HG02588 (cell line): ENCODE measurements at regions not wholly inside any gene's neighbourhood (a gene's known extent, or its start where the extent isn't known, plus 50 kb on each side); places are given as distances from the start of the nearest gene placed in this dataset.

Source experiments
- ATAC-seq: cut with Tn5 transposase; IDR thresholded peaks from one replicate; pipeline ENCODE4 v1.9.1; 2021; ENCODE audit warnings: mild to moderate bottlenecking, moderate library complexity; ENCODE audit not compliant: unreplicated experiment

DNA sequence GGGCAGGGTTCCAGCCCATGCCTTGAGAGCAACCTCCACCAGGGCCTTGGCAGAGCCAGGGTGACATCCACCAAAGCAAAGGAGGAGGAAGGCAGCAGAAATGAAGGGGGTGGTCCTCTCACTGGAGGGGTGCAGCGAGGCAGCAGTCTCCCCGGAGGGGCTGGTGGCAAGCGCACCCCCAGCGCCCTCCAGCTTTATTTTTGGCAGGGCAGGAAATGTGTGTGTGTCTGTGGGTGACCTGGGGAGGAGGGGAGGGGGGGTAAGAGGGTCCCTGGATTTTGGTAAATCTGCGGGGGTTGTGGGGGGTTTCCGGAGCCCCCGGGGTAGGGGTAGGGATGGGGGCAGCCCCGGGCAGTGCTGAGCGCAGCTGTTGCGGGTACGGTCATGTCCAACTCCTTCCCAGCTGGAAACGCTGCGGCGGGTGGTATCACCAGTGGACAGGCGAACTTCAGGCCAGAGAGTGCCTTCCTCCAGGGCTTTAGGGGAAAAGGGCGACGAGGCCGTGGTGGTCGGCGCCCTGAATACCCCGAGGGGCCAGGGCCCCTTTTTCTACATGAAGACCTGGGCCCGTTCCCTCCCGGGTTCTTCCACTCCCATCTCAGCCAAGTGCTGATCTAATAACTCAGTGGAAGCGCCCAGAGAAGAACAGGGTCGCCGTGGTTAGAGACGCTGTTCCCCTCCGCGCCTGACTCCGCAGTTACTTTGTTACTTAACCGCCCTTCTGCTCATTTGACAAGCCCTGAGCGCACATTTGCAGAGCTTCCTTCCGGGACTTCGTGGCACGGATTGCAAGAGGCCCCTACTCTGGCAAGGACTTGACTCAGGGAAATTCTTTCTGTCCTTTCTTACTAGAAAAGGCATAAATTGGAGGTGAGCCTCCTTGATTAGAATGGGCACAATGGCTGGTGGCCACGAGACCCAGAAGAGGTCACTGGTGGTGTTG, 55.2 kb downstream of the FOS start:
- no peak for ATAC-seq

DNA sequence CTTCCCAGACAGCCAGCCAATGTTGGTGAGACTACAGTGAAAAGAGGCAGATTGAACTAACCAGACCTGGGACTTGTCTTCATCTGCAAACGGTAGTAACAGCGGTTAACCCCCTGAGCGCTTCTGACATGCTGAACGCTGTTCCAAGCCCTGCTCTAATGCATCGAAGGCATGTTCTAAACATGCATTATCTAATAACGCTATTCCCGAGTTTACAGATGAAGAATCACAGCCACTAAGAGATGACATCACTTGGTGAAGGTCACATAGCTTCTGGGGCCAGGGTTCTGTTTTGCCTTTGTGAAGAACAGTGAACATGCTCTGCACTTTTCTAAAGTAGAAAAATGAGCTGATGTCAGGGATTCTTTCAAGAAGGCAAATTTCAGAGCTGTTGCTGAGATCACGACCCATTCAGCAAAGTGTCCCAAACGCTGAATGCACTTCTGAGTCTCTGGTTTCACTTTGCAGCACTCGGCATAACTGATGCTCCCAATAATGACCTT, 56.0 kb downstream of the FOS start:
- ATAC-seq: no peak

GRCh38 chr14:75335571-75335970, 56.9 kb downstream of the FOS start:
- ATAC-seq: no peak

GRCh38 chr14:75338398-75338797, 59.8 kb downstream of the FOS start:
- no peak for ATAC-seq

GRCh38 chr14:75339059-75339458, 60.4 kb downstream of the FOS start:
- no peak for ATAC-seq

- ATAC-seq: no peak
Observed at GRCh38 chr14:75340921-75341320, 62.3 kb downstream of the FOS start.

DNA sequence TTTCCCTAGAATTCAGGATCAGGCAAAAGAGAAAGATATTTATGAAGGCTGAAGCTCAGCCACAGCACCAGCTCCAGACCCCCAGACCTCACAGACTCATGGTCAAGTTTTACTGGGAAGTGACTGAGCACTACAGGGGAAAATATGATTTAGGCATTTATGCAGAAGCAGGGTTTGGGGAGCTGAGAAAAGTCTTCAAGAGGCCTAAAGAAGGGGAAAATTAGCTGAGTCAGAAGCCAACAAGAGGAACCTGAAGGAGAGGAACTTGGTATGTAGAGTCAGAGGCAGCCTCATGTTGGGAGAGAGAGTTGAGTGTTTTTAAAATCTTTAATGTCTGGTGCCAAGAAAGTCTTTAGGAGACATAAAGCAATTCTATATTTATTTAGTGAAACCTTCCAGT, 63.0 kb downstream of the FOS start:
- ATAC-seq: no peak

- ATAC-seq: peak; percentile 57
Observed at GRCh38 chr14:75342762-75343599, 64.4 kb downstream of the FOS start.

DNA sequence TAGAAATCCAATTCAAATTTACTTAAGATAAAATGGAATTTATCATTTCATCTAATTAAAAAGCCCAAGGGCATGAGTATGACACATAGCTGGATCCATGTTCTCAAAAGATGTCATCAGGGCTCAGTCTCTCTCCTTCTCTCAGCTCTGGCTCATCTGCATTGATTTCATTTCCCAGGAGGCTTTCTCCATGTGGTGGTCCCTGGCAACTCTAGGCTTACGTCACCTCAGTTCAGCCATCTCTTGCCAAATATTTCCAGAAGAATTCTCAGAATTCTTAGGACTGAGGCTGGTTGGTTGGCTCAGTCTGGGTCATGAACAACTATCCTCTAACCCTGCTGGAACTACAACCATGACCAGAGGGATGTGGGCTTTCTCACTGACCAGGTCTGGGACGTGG, 65.3 kb downstream of the FOS start:
- no peak for ATAC-seq

DNA sequence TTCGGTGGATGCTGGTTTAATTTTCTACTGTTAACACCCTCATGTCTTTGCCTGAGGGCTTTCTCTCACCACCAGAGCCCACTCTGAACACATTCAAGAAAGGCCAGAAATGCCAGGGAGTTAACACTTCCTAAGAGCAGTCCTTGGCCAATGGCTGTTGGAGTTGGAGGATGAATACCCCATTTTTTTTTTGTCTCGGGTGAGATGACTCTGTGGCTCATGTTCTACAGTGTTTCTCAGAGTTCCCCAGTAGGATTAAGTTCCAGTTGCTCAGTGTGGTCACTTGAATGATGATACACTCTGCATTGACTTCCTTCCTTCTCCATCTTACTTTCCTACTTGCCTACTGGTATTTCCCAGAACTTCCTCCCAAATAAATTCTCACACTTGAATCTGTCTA, 65.8 kb downstream of the FOS start:
- no peak for ATAC-seq

GRCh38 chr14:75350505-75351060, 72.0 kb downstream of the FOS start:
- ATAC-seq: no peak

GRCh38 chr14:75359098-75359497, 68.7 kb upstream of the JDP2 start:
- ATAC-seq: no peak

DNA sequence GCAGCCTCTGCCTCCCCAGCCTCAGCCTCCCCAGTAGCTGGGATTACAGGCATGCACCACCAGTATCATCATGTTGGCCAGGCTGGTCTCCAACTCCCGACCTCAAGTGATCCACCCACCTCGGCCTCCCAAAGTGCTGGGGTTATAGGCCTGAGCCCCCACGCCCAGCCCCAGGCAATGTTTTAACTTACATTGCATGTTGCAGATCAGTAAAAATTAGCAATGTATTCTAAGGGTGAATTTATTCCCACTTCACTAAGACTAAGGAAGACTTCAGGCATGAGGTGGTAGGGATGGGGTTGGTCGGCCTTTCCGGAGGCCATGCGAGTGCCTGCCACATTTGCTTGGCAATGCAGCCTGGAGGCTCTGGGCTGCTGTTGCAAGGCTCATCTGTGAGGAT, 66.8 kb upstream of the JDP2 start:
- no peak for ATAC-seq

DNA sequence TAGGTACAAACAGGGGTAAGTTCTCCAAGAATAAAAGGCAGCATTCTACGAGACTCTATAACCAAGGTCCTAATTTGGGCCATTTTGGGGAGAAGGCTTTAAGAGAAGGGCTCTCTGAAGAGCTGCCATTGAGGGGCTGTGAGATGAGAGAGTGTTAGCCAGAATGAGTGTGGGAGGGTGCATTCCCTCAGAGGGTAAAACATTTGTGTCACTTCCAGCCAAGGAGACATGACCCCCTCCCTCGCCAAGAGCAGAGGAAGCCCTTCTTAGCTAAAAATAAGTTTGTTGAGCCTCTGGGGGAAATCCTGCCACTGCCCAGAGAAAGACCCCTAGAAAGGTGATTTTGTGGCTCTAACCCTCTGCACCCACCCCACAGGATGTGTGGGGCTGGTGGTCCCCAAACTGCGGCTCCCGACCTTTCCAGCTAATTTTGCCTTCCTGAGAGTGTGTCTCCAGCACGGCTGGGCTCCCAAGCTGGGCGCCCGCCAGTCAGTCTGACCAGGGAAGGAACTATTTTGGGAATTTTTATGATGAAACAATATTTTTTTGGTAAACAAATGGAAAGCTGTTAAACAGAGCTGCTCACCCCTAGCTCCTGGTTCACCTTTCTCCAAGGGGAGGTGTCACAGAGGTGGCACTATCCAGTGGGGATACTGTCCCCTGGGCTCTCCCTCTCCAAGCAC, 65.9 kb upstream of the JDP2 start:
- ATAC-seq: no peak

- ATAC-seq: no peak
Observed at GRCh38 chr14:75363130-75363529, 64.7 kb upstream of the JDP2 start.

- no peak for ATAC-seq
Observed at GRCh38 chr14:75363570-75364227, 64.1 kb upstream of the JDP2 start.

DNA sequence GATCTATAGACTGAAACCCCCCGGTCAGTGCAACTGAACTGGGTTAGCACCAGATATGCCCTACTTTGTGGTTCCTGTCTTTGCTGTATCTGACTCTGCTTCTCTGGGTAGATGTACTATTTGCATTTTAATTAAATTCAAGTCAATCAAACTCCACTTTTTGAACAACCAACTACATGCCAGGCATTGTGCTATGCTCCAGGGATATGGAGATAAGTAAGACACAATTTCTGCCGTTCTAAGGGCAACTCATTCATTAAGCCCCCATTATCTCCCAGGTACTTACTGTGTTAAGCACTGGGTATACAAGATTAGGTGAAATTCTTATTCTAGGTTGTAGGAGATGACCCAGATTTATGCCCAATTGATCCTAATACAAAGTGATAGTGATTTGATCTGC, 62.7 kb upstream of the JDP2 start:
- no peak for ATAC-seq

- ATAC-seq: no peak
Observed at GRCh38 chr14:75366963-75367362, 60.9 kb upstream of the JDP2 start.

GRCh38 chr14:75368333-75368732, 59.5 kb upstream of the JDP2 start:
- no peak for ATAC-seq

- no peak for ATAC-seq
Observed at GRCh38 chr14:75369506-75369905, 58.3 kb upstream of the JDP2 start.
